SK-N-SH treated with all-trans-retinoic acid at 6 μM for 48 hours (cell line): ENCODE measurements at regions not wholly inside any gene's neighbourhood (a gene's known extent, or its start where the extent isn't known, plus 50 kb on each side); places are given as distances from the start of the nearest gene placed in this dataset.

Source experiments
- ATAC-seq: fragments of 200-7000 bp; cut with Tn5 transposase; 3 replicates; pipeline ENCODE4 v1.9.1; 2020; ENCODE audit warnings: mild to moderate bottlenecking, moderate library complexity
- ARNTL ChIP-seq: fragments of 450-650 bp; formaldehyde crosslinking; IDR thresholded peaks from 2 replicates; pipeline ENCODE4 v1.5.0; 2020; ENCODE audit warnings: low read depth, mild to moderate bottlenecking, moderate library complexity, borderline replicate concordance
- BACH2 ChIP-seq: fragments of 250-450 bp; sonication (Bioruptor Pico); IDR thresholded peaks from 2 replicates; pipeline ENCODE4 v1.9.0; 2021; ENCODE audit warnings: mild to moderate bottlenecking, borderline replicate concordance
- CSDC2 ChIP-seq: fragments of 250-450 bp; sonication (Bioruptor Pico); IDR thresholded peaks from 2 replicates; pipeline ENCODE4 v1.5.0; 2020; ENCODE audit warnings: mild to moderate bottlenecking, moderate library complexity
- ESRRG ChIP-seq: fragments of 250-450 bp; sonication (Bioruptor Pico); IDR thresholded peaks from 2 replicates; pipeline ENCODE4 v1.6.1; 2021; ENCODE audit warnings: mild to moderate bottlenecking
- PATZ1 ChIP-seq: fragments of 250-450 bp; sonication (Bioruptor Pico); IDR thresholded peaks from 2 replicates; pipeline ENCODE4 v1.8.0; 2020; ENCODE audit warnings: mild to moderate bottlenecking, moderate library complexity, borderline replicate concordance
- RARB ChIP-seq: fragments of 250-450 bp; sonication (Bioruptor Pico); IDR thresholded peaks from 2 replicates; pipeline ENCODE4 v1.8.0; 2021; ENCODE audit warnings: mild to moderate bottlenecking, moderate library complexity
- SNAI2 ChIP-seq: fragments of 250-450 bp; sonication (Bioruptor Pico); IDR thresholded peaks from 2 replicates; pipeline ENCODE4 v1.5.0; 2020; ENCODE audit warnings: mild to moderate bottlenecking, moderate library complexity
- TCF4 ChIP-seq: fragments of 250-450 bp; sonication (Bioruptor Pico); IDR thresholded peaks from 2 replicates; pipeline ENCODE4 v1.8.0; 2021; ENCODE audit warnings: mild to moderate bottlenecking, moderate library complexity, borderline replicate concordance
- ZC3H10 ChIP-seq: fragments of 250-450 bp; sonication (Bioruptor Pico); IDR thresholded peaks from 2 replicates; pipeline ENCODE4 v1.5.1; 2021; ENCODE audit warnings: mild to moderate bottlenecking, moderate library complexity
- ZFP3 ChIP-seq: fragments of 250-450 bp; sonication (Bioruptor Pico); IDR thresholded peaks from 2 replicates; pipeline ENCODE4 v1.5.0; 2020; ENCODE audit warnings: mild to moderate bottlenecking, moderate library complexity
- ZFP30 ChIP-seq: fragments of 450-650 bp; formaldehyde crosslinking; IDR thresholded peaks from 2 replicates; pipeline ENCODE4 v1.5.0; 2022; ENCODE audit warnings: mild to moderate bottlenecking, moderate library complexity
- ZNF565 ChIP-seq: fragments of 450-650 bp; formaldehyde crosslinking; conservative IDR thresholded peaks from 2 replicates; pipeline ENCODE4 v1.5.0; 2020; ENCODE audit warnings: low read depth, mild to moderate bottlenecking, moderate library complexity
- ZNF70 ChIP-seq: fragments of 450-650 bp; formaldehyde crosslinking; IDR thresholded peaks from 2 replicates; pipeline ENCODE4 v1.5.0; 2020; ENCODE audit warnings: mild to moderate bottlenecking, moderate library complexity
- TF ChIP-seq, protein P1 (sequence below): fragments of 250-450 bp; sonication (Bioruptor Pico); IDR thresholded peaks from 2 replicates; pipeline ENCODE4 v1.5.0; 2020; ENCODE audit warnings: mild to moderate bottlenecking, moderate library complexity
- TF ChIP-seq, protein P2 (sequence below): fragments of 250-450 bp; sonication (Bioruptor Pico); IDR thresholded peaks from 2 replicates; pipeline ENCODE4 v1.5.1; 2020; ENCODE audit warnings: low read depth, mild to moderate bottlenecking, moderate library complexity
- TF ChIP-seq, protein P3 (sequence below): fragments of 250-450 bp; sonication (Bioruptor Pico); IDR thresholded peaks from 2 replicates; pipeline ENCODE4 v1.5.1; 2021; ENCODE audit warnings: mild to moderate bottlenecking, moderate library complexity
- TF ChIP-seq, protein P4 (sequence below): fragments of 250-450 bp; sonication (Bioruptor Pico); IDR thresholded peaks from 2 replicates; pipeline ENCODE4 v1.8.0; 2021; ENCODE audit warnings: low read depth, mild to moderate bottlenecking, moderate library complexity, borderline replicate concordance

- TF ChIP-seq ESRRG (CRISPR knock-in tag) (no peak), ARNTL (CRISPR knock-in tag) (no peak), CSDC2 (no peak), ZFP30 (no peak)
- TF ChIP-seq, protein P1, sequence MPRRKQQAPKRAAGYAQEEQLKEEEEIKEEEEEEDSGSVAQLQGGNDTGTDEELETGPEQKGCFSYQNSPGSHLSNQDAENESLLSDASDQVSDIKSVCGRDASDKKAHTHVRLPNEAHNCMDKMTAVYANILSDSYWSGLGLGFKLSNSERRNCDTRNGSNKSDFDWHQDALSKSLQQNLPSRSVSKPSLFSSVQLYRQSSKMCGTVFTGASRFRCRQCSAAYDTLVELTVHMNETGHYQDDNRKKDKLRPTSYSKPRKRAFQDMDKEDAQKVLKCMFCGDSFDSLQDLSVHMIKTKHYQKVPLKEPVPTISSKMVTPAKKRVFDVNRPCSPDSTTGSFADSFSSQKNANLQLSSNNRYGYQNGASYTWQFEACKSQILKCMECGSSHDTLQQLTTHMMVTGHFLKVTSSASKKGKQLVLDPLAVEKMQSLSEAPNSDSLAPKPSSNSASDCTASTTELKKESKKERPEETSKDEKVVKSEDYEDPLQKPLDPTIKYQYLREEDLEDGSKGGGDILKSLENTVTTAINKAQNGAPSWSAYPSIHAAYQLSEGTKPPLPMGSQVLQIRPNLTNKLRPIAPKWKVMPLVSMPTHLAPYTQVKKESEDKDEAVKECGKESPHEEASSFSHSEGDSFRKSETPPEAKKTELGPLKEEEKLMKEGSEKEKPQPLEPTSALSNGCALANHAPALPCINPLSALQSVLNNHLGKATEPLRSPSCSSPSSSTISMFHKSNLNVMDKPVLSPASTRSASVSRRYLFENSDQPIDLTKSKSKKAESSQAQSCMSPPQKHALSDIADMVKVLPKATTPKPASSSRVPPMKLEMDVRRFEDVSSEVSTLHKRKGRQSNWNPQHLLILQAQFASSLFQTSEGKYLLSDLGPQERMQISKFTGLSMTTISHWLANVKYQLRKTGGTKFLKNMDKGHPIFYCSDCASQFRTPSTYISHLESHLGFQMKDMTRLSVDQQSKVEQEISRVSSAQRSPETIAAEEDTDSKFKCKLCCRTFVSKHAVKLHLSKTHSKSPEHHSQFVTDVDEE, result no peak
- no peak for ATAC-seq
Observed at GRCh38 chr22:23389271-23390071, 190.6 kb downstream of the IGLL1 start.

DNA sequence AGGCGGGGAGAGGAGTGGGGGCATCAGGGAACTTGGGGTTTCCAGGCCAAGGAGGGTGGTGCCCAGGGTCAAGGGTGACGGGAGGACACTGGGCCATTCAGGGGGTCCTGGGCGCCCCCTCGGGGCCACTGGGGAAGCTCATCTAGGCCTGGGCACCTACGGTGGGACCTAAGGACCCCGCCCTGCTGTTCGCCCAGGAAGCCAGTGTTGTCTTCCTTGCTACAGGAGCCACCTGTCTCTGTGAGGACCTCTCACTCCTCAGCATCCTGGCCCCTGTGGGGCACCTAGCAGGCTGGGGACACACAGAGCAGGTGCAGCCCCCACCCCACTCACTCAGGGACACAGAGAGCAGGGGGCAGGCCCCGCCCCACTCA lies 191.6 kb downstream of the IGLL1 start:
- no peak for ATAC-seq
- TF ChIP-seq, protein P2, sequence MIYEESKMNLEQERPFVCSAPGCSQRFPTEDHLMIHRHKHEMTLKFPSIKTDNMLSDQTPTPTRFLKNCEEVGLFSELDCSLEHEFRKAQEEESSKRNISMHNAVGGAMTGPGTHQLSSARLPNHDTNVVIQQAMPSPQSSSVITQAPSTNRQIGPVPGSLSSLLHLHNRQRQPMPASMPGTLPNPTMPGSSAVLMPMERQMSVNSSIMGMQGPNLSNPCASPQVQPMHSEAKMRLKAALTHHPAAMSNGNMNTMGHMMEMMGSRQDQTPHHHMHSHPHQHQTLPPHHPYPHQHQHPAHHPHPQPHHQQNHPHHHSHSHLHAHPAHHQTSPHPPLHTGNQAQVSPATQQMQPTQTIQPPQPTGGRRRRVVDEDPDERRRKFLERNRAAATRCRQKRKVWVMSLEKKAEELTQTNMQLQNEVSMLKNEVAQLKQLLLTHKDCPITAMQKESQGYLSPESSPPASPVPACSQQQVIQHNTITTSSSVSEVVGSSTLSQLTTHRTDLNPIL (CRISPR knock-in tag), result no peak
- TF ChIP-seq ZFP3 (no peak), TCF4 (no peak), SNAI2 (no peak), PATZ1 (CRISPR knock-in tag) (no peak), BACH2 (CRISPR knock-in tag) (no peak), ZC3H10 (no peak), ZNF70 (CRISPR knock-in tag) (no peak), CSDC2 (no peak), RARB (CRISPR knock-in tag) (no peak), ZNF565 (CRISPR knock-in tag) (no peak)
- TF ChIP-seq, protein P1, result no peak
- TF ChIP-seq, protein P3, sequence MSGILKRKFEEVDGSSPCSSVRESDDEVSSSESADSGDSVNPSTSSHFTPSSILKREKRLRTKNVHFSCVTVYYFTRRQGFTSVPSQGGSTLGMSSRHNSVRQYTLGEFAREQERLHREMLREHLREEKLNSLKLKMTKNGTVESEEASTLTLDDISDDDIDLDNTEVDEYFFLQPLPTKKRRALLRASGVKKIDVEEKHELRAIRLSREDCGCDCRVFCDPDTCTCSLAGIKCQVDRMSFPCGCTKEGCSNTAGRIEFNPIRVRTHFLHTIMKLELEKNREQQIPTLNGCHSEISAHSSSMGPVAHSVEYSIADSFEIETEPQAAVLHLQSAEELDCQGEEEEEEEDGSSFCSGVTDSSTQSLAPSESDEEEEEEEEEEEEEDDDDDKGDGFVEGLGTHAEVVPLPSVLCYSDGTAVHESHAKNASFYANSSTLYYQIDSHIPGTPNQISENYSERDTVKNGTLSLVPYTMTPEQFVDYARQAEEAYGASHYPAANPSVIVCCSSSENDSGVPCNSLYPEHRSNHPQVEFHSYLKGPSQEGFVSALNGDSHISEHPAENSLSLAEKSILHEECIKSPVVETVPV, result no peak
- TF ChIP-seq, protein P4, sequence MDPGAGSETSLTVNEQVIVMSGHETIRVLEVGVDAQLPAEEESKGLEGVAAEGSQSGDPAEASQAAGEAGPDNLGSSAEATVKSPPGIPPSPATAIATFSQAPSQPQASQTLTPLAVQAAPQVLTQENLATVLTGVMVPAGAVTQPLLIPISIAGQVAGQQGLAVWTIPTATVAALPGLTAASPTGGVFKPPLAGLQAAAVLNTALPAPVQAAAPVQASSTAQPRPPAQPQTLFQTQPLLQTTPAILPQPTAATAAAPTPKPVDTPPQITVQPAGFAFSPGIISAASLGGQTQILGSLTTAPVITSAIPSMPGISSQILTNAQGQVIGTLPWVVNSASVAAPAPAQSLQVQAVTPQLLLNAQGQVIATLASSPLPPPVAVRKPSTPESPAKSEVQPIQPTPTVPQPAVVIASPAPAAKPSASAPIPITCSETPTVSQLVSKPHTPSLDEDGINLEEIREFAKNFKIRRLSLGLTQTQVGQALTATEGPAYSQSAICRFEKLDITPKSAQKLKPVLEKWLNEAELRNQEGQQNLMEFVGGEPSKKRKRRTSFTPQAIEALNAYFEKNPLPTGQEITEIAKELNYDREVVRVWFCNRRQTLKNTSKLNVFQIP (CRISPR knock-in tag), result no peak
